Stimulated activated naive CD8-positive, alpha-beta T cell treated with anti-CD3 and anti-CD28 coated beads, Interleukin-15, amount 100 ng/mL, for 72 hours (primary cell): ENCODE measurements at regions not wholly inside any gene's neighbourhood (a gene's known extent, or its start where the extent isn't known, plus 50 kb on each side); places are given as distances from the start of the nearest gene placed in this dataset.
"Not testable (repeated sequence)": the region's sequence is repeated elsewhere in the genome, so short reads cannot be mapped to it uniquely, and the experiment has no call there.

Experiments used
- ATAC-seq: fragments of 150-1000 bp; cut with Tn5 transposase; 2 replicates; pipeline ENCODE4 v1.10.0; 2021; ENCODE audit warnings: mild to moderate bottlenecking, moderate library complexity
- DNase-seq, 2 donors: peaks; one replicate each; pipeline ENCODE4 v3.0.0; 2021 to 2022
- H3K27ac Mint-ChIP-seq, 2 donors: one replicate each; pipeline ENCODE4 v1.8.0; 2022; ENCODE audit warnings: mild to moderate bottlenecking in 2 of 2, mixed read lengths in 2 of 2, moderate library complexity in 2 of 2
- H3K27me3 Mint-ChIP-seq: one replicate; pipeline ENCODE4 v1.8.0; 2022; ENCODE audit warnings: mixed read lengths
- H3K4me1 Mint-ChIP-seq: one replicate; pipeline ENCODE4 v1.8.0; 2022; ENCODE audit warnings: mild to moderate bottlenecking, mixed read lengths
- H3K4me3 Mint-ChIP-seq, 2 donors: one replicate each; pipeline ENCODE4 v1.8.0; 2022; ENCODE audit warnings: mild to moderate bottlenecking in 2 of 2, mixed read lengths in 2 of 2, moderate library complexity in 1 of 2
- H3K9me3 Mint-ChIP-seq, 2 donors: one replicate each; pipeline ENCODE4 v1.8.0; 2022; ENCODE audit warnings: mixed read lengths in 2 of 2

GRCh38 chr6:67886036-67886707, 748.9 kb upstream of the ADGRB3 start:
- H3K9me3 Mint-ChIP-seq = peaks cover 15 to 16% of the 10 kb centered on the region in 2 donors
- no peak for DNase-seq
- H3K27ac Mint-ChIP-seq = no peak overlapping the region
- no peaks in the 10 kb centered on the region for H3K27me3 Mint-ChIP-seq
- ATAC-seq = no peak
- no peak overlapping the region for H3K4me3 Mint-ChIP-seq
- no peaks in the 10 kb centered on the region for H3K4me1 Mint-ChIP-seq

- Mint-ChIP-seq H3K9me3 (peaks cover 15 to 16% of the 10 kb centered on the region in 2 donors), H3K4me3 (no peak overlapping the region), H3K4me1 (no peaks in the 10 kb centered on the region), H3K27ac (no peak overlapping the region), H3K27me3 (no peaks in the 10 kb centered on the region)
- no peak for ATAC-seq
- DNase-seq = no peak
Measured at GRCh38 chr6:67885081-67886033, 749.7 kb upstream of the ADGRB3 start.

GRCh38 chr6:67884442-67884841, 750.6 kb upstream of the ADGRB3 start:
- no peak for DNase-seq
- H3K4me3 Mint-ChIP-seq = no peak overlapping the region
- H3K9me3 Mint-ChIP-seq = peaks cover 15 to 16% of the 10 kb centered on the region in 2 donors
- no peak for ATAC-seq
- no peaks in the 10 kb centered on the region for H3K27me3 Mint-ChIP-seq
- no peak overlapping the region for H3K27ac Mint-ChIP-seq
- H3K4me1 Mint-ChIP-seq = no peaks in the 10 kb centered on the region

- DNase-seq = no peak
- peaks cover 12 to 13% of the 10 kb centered on the region in 2 donors for H3K9me3 Mint-ChIP-seq
- H3K27ac Mint-ChIP-seq = no peak overlapping the region
Measured at GRCh38 chr6:67883500-67884366, 751.3 kb upstream of the ADGRB3 start.

GRCh38 chr6:67882436-67883311, 752.4 kb upstream of the ADGRB3 start:
- ATAC-seq = no peak

More at GRCh38 chr6:67883500-67884366, 751.3 kb upstream of the ADGRB3 start:
- H3K27me3 Mint-ChIP-seq = no peaks in the 10 kb centered on the region
- ATAC-seq = no peak
- H3K4me1 Mint-ChIP-seq = no peaks in the 10 kb centered on the region
- no peak overlapping the region for H3K4me3 Mint-ChIP-seq

GRCh38 chr6:67881706-67882065, 753.4 kb upstream of the ADGRB3 start:
- H3K27ac Mint-ChIP-seq = no peak overlapping the region
- H3K4me1 Mint-ChIP-seq = no peaks in the 10 kb centered on the region
- H3K9me3 Mint-ChIP-seq = no peaks in the 10 kb centered on the region
- no peak overlapping the region for H3K4me3 Mint-ChIP-seq
- no peaks in the 10 kb centered on the region for H3K27me3 Mint-ChIP-seq
- DNase-seq = no peak
- no peak for ATAC-seq

More at GRCh38 chr6:67882436-67883311, 752.4 kb upstream of the ADGRB3 start:
- Mint-ChIP-seq H3K4me1 (no peaks in the 10 kb centered on the region), H3K27ac (no peak overlapping the region), H3K4me3 (no peak overlapping the region), H3K27me3 (no peaks in the 10 kb centered on the region), H3K9me3 (peaks cover 1 to 2% of the 10 kb centered on the region in 2 donors)
- no peak for DNase-seq

GRCh38 chr6:67880939-67881705, 754.0 kb upstream of the ADGRB3 start:
- no peak for ATAC-seq

GRCh38 chr6:67880343-67880742, 754.7 kb upstream of the ADGRB3 start:
- H3K4me3 Mint-ChIP-seq, H3K9me3 Mint-ChIP-seq, H3K4me1 Mint-ChIP-seq, H3K27ac Mint-ChIP-seq, ATAC-seq, H3K27me3 Mint-ChIP-seq, DNase-seq: not testable (repeated sequence)

More at GRCh38 chr6:67880939-67881705, 754.0 kb upstream of the ADGRB3 start:
- no peaks in the 10 kb centered on the region for H3K4me1 Mint-ChIP-seq
- H3K9me3 Mint-ChIP-seq = no peaks in the 10 kb centered on the region
- no peak for DNase-seq
- H3K4me3 Mint-ChIP-seq = no peak overlapping the region
- no peaks in the 10 kb centered on the region for H3K27me3 Mint-ChIP-seq
- H3K27ac Mint-ChIP-seq = no peak overlapping the region

GRCh38 chr6:67879928-67880327, 755.2 kb upstream of the ADGRB3 start:
- H3K4me1 Mint-ChIP-seq, H3K27me3 Mint-ChIP-seq, ATAC-seq, H3K27ac Mint-ChIP-seq, H3K4me3 Mint-ChIP-seq, DNase-seq, H3K9me3 Mint-ChIP-seq: not testable (repeated sequence)

GRCh38 chr6:67879105-67879904, 755.8 kb upstream of the ADGRB3 start:
- ATAC-seq, DNase-seq, H3K27me3 Mint-ChIP-seq, H3K4me3 Mint-ChIP-seq, H3K4me1 Mint-ChIP-seq, H3K27ac Mint-ChIP-seq, H3K9me3 Mint-ChIP-seq: not testable (repeated sequence)

GRCh38 chr6:67878216-67878615, 756.9 kb upstream of the ADGRB3 start:
- H3K27me3 Mint-ChIP-seq, H3K4me1 Mint-ChIP-seq, ATAC-seq, H3K4me3 Mint-ChIP-seq, H3K27ac Mint-ChIP-seq, DNase-seq: not testable (repeated sequence)
- peaks cover 8 to 12% of the 10 kb centered on the region in 2 donors for H3K9me3 Mint-ChIP-seq

- no peaks in the 10 kb centered on the region for H3K27me3 Mint-ChIP-seq
- H3K27ac Mint-ChIP-seq = no peak overlapping the region
- peaks cover 12 to 14% of the 10 kb centered on the region in 2 donors for H3K9me3 Mint-ChIP-seq
- H3K4me1 Mint-ChIP-seq = no peaks in the 10 kb centered on the region
- ATAC-seq = no peak
- H3K4me3 Mint-ChIP-seq = no peak overlapping the region
- no peak for DNase-seq
Measured at GRCh38 chr6:67877288-67877687, 757.8 kb upstream of the ADGRB3 start.

GRCh38 chr6:67875877-67876383, 759.2 kb upstream of the ADGRB3 start:
- no peak overlapping the region for H3K4me3 Mint-ChIP-seq
- no peaks in the 10 kb centered on the region for H3K4me1 Mint-ChIP-seq
- no peaks in the 10 kb centered on the region for H3K27me3 Mint-ChIP-seq
- H3K9me3 Mint-ChIP-seq = peaks cover 12 to 14% of the 10 kb centered on the region in 2 donors
- ATAC-seq (no peak), DNase-seq (no peak)
- H3K27ac Mint-ChIP-seq = no peak overlapping the region
